AG09319 (cell line): ENCODE measurements at regions not wholly inside any gene's neighbourhood (a gene's known extent, or its start where the extent isn't known, plus 50 kb on each side); places are given as distances from the start of the nearest gene placed in this dataset.
A peak's percentile ranks its signal among the peaks of the same experiment; 100 is the strongest.

Source experiments
- DNase-seq: peaks from one replicate; pipeline ENCODE4 v3.0.0-alpha.2; 2010; ENCODE audit warnings: low read depth; ENCODE audit errors: extremely low read depth
- TF ChIP-seq, protein P1 (sequence below): IDR thresholded peaks from 2 replicates; pipeline ENCODE4 v1.5.1; 2011; ENCODE audit warnings: low read depth, mild to moderate bottlenecking, inconsistent platforms, low read length, moderate library complexity

GRCh38 chr11:19374151-19374569, 133.4 kb upstream of the E2F8 start:
- TF ChIP-seq, protein P1, sequence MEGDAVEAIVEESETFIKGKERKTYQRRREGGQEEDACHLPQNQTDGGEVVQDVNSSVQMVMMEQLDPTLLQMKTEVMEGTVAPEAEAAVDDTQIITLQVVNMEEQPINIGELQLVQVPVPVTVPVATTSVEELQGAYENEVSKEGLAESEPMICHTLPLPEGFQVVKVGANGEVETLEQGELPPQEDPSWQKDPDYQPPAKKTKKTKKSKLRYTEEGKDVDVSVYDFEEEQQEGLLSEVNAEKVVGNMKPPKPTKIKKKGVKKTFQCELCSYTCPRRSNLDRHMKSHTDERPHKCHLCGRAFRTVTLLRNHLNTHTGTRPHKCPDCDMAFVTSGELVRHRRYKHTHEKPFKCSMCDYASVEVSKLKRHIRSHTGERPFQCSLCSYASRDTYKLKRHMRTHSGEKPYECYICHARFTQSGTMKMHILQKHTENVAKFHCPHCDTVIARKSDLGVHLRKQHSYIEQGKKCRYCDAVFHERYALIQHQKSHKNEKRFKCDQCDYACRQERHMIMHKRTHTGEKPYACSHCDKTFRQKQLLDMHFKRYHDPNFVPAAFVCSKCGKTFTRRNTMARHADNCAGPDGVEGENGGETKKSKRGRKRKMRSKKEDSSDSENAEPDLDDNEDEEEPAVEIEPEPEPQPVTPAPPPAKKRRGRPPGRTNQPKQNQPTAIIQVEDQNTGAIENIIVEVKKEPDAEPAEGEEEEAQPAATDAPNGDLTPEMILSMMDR, result no peak
- no peak for DNase-seq

DNA sequence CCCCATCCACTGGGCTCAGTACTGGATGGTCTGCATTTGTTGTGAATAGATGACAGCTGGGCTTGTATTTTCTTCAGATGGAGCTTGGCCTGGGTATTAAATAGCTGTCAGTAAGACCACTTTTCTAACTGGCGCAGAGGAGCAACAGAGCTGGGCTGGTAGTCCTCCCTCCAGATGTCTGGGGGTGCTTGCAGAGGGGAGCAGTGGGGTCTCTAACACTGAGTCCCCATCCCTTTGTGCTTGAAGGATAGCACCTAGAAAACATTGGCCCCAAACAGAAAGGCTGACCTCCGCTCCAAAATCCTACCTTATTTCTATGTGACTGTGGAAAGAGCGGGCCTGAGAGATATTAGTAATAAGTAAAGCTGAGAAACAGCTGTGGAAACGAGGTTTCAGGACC, 131.6 kb upstream of the E2F8 start:
- TF ChIP-seq, protein P1, result no peak
- no peak for DNase-seq

DNA sequence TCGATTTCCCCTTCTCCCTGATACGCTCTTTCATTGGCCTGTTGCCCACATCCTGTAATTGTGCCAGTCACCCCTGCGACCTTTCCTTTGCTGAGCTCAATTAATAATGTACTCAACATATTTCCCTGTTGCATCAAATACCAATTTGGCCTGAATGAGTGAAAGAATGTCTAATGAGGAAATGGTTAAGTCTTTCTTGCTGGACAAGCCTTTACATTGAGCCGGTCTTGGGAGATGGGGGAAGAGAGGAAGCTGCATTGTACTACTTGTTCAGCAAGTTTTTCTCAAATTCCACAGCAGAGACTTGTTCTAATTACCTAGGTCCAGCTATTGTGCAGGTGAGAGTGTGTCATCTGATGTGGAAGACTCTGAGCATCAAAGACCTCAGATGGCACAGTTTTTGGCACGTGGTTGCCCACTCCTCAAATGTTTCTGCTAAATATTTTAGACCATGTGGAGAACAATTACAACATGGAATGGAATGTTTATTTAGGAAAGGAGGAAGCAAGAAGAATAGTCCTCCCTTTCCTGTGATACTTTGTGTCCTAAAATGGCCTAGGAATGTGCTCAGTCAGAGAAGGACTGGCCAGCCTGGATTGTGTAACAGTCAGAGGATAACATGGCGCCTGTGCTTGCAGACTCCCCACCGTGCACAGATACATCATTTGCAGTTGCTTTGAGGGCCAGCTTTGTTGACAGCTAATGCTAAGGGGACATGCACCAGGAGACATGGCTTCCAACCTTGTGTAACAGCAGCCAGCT, 129.5 kb upstream of the E2F8 start:
- TF ChIP-seq, protein P1, result no peak
- no peak for DNase-seq

- peak; percentile 55 for DNase-seq
- TF ChIP-seq, protein P1, result no peak
Observed at GRCh38 chr11:19368726-19369375, 128.1 kb upstream of the E2F8 start.

DNA sequence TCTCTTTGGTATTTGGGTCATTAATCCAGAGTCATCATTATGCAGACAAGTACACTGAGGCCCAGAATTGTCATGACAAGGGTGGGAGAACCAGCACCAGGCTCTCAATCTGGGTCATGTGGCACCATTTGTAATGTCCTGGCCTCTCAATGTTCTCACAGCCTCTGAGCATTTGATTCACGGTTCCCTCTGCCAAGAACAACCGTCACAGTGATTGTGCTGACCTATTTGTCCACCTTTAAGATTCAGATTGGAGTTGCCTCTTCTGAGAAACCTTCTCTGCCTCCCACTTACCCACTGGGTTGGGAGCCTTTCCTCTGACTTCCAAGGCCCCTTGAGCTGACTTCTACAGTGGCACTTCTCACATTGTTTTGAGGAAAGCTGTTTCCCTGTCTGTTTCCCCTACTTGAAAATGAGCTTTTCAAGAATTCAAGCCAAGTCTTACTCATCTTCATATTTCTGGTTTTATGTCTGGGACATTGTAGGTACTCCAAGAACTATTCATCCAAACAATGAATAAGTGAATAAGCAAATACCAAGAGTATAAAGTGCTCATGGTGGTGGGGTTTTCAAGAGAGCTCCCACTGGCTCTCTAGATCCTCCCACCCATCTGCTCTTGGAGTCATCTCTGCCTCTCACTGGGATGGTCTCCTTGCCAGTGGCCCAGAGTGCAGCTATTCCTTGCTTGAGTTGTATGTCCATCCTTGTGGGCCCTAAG, 126.4 kb upstream of the E2F8 start:
- TF ChIP-seq, protein P1, result no peak
- DNase-seq, result no peak

- TF ChIP-seq, protein P1, result no peak
- DNase-seq, result no peak
Observed at GRCh38 chr11:19365743-19366410, 125.1 kb upstream of the E2F8 start.
